ENCODE measurements at regions not wholly inside any gene's neighbourhood (a gene's known extent, or its start where the extent isn't known, plus 50 kb on each side); places are given as distances from the start of the nearest gene placed in this dataset.

GRCh38 chr19:28519952-28520861 is 692.7 kb downstream of the UQCRFS1 start:
- CTCF ChIA-PET: no interaction called here

DNA sequence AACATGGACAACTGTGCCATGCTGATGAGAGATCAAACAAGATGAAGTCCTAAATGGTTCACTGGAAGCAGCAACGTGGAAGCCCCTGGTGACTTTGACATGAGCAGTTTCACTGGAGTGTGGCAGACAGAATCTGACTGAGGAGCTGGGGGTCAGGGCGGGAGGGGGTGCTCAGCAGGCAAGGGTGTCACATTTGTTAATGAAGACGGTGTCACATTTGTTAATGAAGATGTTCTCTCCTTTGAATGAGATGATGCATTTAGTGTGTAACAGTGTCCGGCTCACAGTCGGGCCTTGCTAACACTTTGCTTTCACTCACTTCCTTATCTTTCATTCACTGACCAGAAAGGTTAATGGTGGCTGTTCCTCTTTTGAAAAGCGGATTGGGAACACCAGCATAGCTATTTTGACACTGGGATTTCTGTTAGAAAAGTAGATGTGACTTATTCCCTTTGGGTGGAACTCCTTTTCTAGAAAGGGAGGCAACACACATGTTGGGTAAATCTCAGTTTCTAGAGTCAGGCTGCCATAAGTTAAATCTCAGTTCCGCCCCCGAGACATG is 693.7 kb downstream of the UQCRFS1 start:
- ChIA-PET POLR2A (no interaction called here), CTCF (no interaction called here)
- no peak for DNase-seq (ENCODE audit: extremely low spot score)
- no peak for TF ChIP-seq FOXA1 (IDR thresholded peaks at IDR 0.05)
- no peak for TF ChIP-seq NFRKB (IDR thresholded peaks at IDR 0.05)
- TF ChIP-seq, protein P1, sequence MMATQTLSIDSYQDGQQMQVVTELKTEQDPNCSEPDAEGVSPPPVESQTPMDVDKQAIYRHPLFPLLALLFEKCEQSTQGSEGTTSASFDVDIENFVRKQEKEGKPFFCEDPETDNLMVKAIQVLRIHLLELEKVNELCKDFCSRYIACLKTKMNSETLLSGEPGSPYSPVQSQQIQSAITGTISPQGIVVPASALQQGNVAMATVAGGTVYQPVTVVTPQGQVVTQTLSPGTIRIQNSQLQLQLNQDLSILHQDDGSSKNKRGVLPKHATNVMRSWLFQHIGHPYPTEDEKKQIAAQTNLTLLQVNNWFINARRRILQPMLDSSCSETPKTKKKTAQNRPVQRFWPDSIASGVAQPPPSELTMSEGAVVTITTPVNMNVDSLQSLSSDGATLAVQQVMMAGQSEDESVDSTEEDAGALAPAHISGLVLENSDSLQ (IDR thresholded peaks at IDR 0.05): no peak
- TF ChIP-seq LEF1 (IDR thresholded peaks at IDR 0.05; ENCODE audit: borderline replicate concordance): no peak
- no peak for TF ChIP-seq SUZ12 (IDR thresholded peaks at IDR 0.05)
- no peak for TF ChIP-seq BHLHE40 (IDR thresholded peaks at IDR 0.05; ENCODE audit: borderline replicate concordance)
- TF ChIP-seq TARDBP (IDR thresholded peaks at IDR 0.05): no peak
- no peak for TF ChIP-seq FOXM1 (IDR thresholded peaks at IDR 0.05; ENCODE audit: borderline replicate concordance)
- no peak for TF ChIP-seq ARNT (IDR thresholded peaks at IDR 0.05)
- TF ChIP-seq FOXK2 (IDR thresholded peaks at IDR 0.05): no peak
- TF ChIP-seq SP1 (IDR thresholded peaks at IDR 0.05): no peak
- TF ChIP-seq L3MBTL2 (conservative IDR thresholded peaks at IDR 0.05): no peak
- TF ChIP-seq ELF4 (IDR thresholded peaks at IDR 0.05): no peak
- no peak for TF ChIP-seq CTBP1 (IDR thresholded peaks at IDR 0.05; ENCODE audit: borderline replicate concordance)
- no peak for TF ChIP-seq ZNF384 (IDR thresholded peaks at IDR 0.05)
- no peak for TF ChIP-seq HDGF (IDR thresholded peaks at IDR 0.05; ENCODE audit: borderline replicate concordance)

More at GRCh38 chr19:28519952-28520861, 692.7 kb downstream of the UQCRFS1 start:
- DNase-seq (ENCODE audit: extremely low spot score): no peak
- POLR2A ChIA-PET: no interaction called here
- TF ChIP-seq TARDBP (IDR thresholded peaks at IDR 0.05) (no peak), ZNF384 (IDR thresholded peaks at IDR 0.05) (no peak), ELF4 (IDR thresholded peaks at IDR 0.05) (no peak), LEF1 (IDR thresholded peaks at IDR 0.05; ENCODE audit: borderline replicate concordance) (no peak), HDGF (IDR thresholded peaks at IDR 0.05; ENCODE audit: borderline replicate concordance) (no peak), FOXA1 (IDR thresholded peaks at IDR 0.05) (no peak), SP1 (IDR thresholded peaks at IDR 0.05) (no peak)
- TF ChIP-seq, protein P1 (IDR thresholded peaks at IDR 0.05): no peak

DNA sequence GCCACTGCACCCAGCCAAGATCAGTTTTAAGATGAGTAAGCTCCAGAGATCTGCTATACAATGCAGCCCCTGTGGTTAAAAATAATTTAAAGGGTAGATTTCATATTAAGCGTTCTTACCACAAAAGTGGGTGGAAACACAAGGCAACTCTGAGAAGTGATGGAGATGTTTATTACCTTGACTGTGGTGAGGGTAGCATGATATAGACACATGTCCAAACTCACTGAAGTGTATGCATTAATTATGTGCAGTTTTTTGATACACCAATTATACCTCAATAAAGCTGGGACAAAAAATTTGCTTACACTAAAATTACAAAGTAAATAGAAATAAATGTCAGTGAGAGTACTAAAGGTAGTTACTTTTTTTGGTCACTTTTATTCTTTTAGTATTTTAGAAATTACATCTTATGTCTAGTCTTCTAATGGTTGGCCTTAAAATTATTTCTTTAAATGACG is 696.5 kb downstream of the UQCRFS1 start:
- ChIA-PET POLR2A (no interaction called here), CTCF (no interaction called here)
- no peak for DNase-seq (ENCODE audit: extremely low spot score)
- TF ChIP-seq NFRKB (IDR thresholded peaks at IDR 0.05) (no peak), BHLHE40 (IDR thresholded peaks at IDR 0.05; ENCODE audit: borderline replicate concordance) (no peak), ZNF384 (IDR thresholded peaks at IDR 0.05) (no peak), SP1 (IDR thresholded peaks at IDR 0.05) (no peak), ELF4 (IDR thresholded peaks at IDR 0.05) (no peak)

- POLR2A ChIA-PET: no interaction called here
- no peak for TF ChIP-seq FOXK2 (IDR thresholded peaks at IDR 0.05)
- no peak for TF ChIP-seq TARDBP (IDR thresholded peaks at IDR 0.05)
- no peak for TF ChIP-seq ARNT (IDR thresholded peaks at IDR 0.05)
- no peak for TF ChIP-seq SUZ12 (IDR thresholded peaks at IDR 0.05)
- no peak for TF ChIP-seq FOXM1 (IDR thresholded peaks at IDR 0.05; ENCODE audit: borderline replicate concordance)
- no peak for TF ChIP-seq HDGF (IDR thresholded peaks at IDR 0.05; ENCODE audit: borderline replicate concordance)
- TF ChIP-seq ELF4 (IDR thresholded peaks at IDR 0.05): no peak
- TF ChIP-seq CTBP1 (IDR thresholded peaks at IDR 0.05; ENCODE audit: borderline replicate concordance): no peak
- no peak for TF ChIP-seq LEF1 (IDR thresholded peaks at IDR 0.05; ENCODE audit: borderline replicate concordance)
- TF ChIP-seq, protein P1 (IDR thresholded peaks at IDR 0.05): no peak
Observed at GRCh38 chr19:28514166-28514565, 698.8 kb downstream of the UQCRFS1 start.

GRCh38 chr19:28511655-28512054 is 701.3 kb downstream of the UQCRFS1 start:
- DNase-seq (ENCODE audit: extremely low spot score): no peak
- POLR2A ChIA-PET: no interaction called here
- CTCF ChIA-PET: no interaction called here

More at GRCh38 chr19:28514166-28514565, 698.8 kb downstream of the UQCRFS1 start:
- CTCF ChIA-PET: no interaction called here
- no peak for DNase-seq (ENCODE audit: extremely low spot score)

More at GRCh38 chr19:28511655-28512054, 701.3 kb downstream of the UQCRFS1 start:
- TF ChIP-seq SP1 (IDR thresholded peaks at IDR 0.05) (no peak), FOXK2 (IDR thresholded peaks at IDR 0.05) (no peak), LEF1 (IDR thresholded peaks at IDR 0.05; ENCODE audit: borderline replicate concordance) (no peak), FOXA1 (IDR thresholded peaks at IDR 0.05) (no peak), L3MBTL2 (conservative IDR thresholded peaks at IDR 0.05) (no peak), ARNT (IDR thresholded peaks at IDR 0.05) (no peak), SUZ12 (IDR thresholded peaks at IDR 0.05) (no peak), HDGF (IDR thresholded peaks at IDR 0.05; ENCODE audit: borderline replicate concordance) (no peak), BHLHE40 (IDR thresholded peaks at IDR 0.05; ENCODE audit: borderline replicate concordance) (no peak), FOXM1 (IDR thresholded peaks at IDR 0.05; ENCODE audit: borderline replicate concordance) (no peak)
- TF ChIP-seq, protein P1 (IDR thresholded peaks at IDR 0.05): no peak
